EH (cell line): ENCODE measurements at regions not wholly inside any gene's neighbourhood (a gene's known extent, or its start where the extent isn't known, plus 50 kb on each side); places are given as distances from the start of the nearest gene placed in this dataset.

Source experiments
- DNase-seq: peaks from one replicate; pipeline ENCODE4 v3.0.0-alpha.2; 2015; ENCODE audit warnings: low read depth

- DNase-seq: peak; percentile 46
Measured at GRCh38 chr9:88925481-88925880, 65.8 kb upstream of the S1PR3 start.

- DNase-seq: no peak
Measured at GRCh38 chr9:88926781-88927505, 64.3 kb upstream of the S1PR3 start.

GRCh38 chr9:88927510-88927909 lies 63.8 kb upstream of the S1PR3 start:
- no peak for DNase-seq

- DNase-seq: no peak
Measured at GRCh38 chr9:88930716-88931115, 60.6 kb upstream of the S1PR3 start.

- no peak for DNase-seq
Measured at GRCh38 chr9:88932766-88933165, 58.5 kb upstream of the S1PR3 start.

GRCh38 chr9:88933607-88934379 lies 57.5 kb upstream of the S1PR3 start:
- DNase-seq: no peak

GRCh38 chr9:88934876-88935535 lies 56.3 kb upstream of the S1PR3 start:
- no peak for DNase-seq

- DNase-seq: no peak
Measured at GRCh38 chr9:88936132-88936531, 55.1 kb upstream of the S1PR3 start.

GRCh38 chr9:88936668-88937067 lies 54.6 kb upstream of the S1PR3 start:
- DNase-seq: no peak

- DNase-seq: no peak
Measured at GRCh38 chr9:88937248-88937647, 54.0 kb upstream of the S1PR3 start.

GRCh38 chr9:88938189-88938588 lies 53.1 kb upstream of the S1PR3 start:
- DNase-seq: no peak
